Endodermal cell (in vitro differentiated cells): ENCODE measurements at regions not wholly inside any gene's neighbourhood (a gene's known extent, or its start where the extent isn't known, plus 50 kb on each side); places are given as distances from the start of the nearest gene placed in this dataset.

Experiments
- DNase-seq: peaks from one replicate; pipeline ENCODE4 v3.0.0-alpha.2; 2017
- H3K27ac ChIP-seq: 2 replicates; pipeline ENCODE4 v1.5.1; 2013; ENCODE audit warnings: mild to moderate bottlenecking, low read depth, low read length, moderate library complexity
- H3K27me3 ChIP-seq: 2 replicates; pipeline ENCODE4 v1.6.1; 2013; ENCODE audit warnings: mild to moderate bottlenecking, low read length, moderate library complexity; ENCODE audit not compliant: insufficient read depth, control insufficient read depth, poor library complexity, severe bottlenecking
- H3K36me3 ChIP-seq: 2 replicates; pipeline ENCODE4 v1.7.0; 2013; ENCODE audit warnings: mild to moderate bottlenecking, low read length, moderate library complexity; ENCODE audit not compliant: control insufficient read depth, insufficient read depth
- H3K4me1 ChIP-seq: one replicate; pipeline ENCODE4 v1.7.0; 2013; ENCODE audit warnings: low read length; ENCODE audit not compliant: control insufficient read depth, insufficient read depth
- H3K4me3 ChIP-seq: 2 replicates; pipeline ENCODE4 v1.5.1; 2013; ENCODE audit warnings: mild to moderate bottlenecking, low read length, moderate library complexity
- H3K9ac ChIP-seq: 2 replicates; pipeline ENCODE4 v1.6.1; 2013; ENCODE audit warnings: mild to moderate bottlenecking, low read length, moderate library complexity; ENCODE audit not compliant: poor library complexity, severe bottlenecking; ENCODE audit errors: extremely low read depth
- H3K9me3 ChIP-seq: 2 replicates; pipeline ENCODE4 v1.6.1; 2013; ENCODE audit warnings: mild to moderate bottlenecking, low read length, moderate library complexity; ENCODE audit not compliant: control insufficient read depth
- H3K27ac Mint-ChIP-seq: 2 replicates; pipeline ENCODE4 v1.8.0; 2020; ENCODE audit warnings: mixed read lengths
- H3K27me3 Mint-ChIP-seq: 2 replicates; pipeline ENCODE4 v1.8.0; 2021; ENCODE audit warnings: mild to moderate bottlenecking, mixed read lengths; ENCODE audit not compliant: insufficient read depth
- H3K36me3 Mint-ChIP-seq: 2 replicates; pipeline ENCODE4 v1.8.0; 2020; ENCODE audit warnings: low read depth, mixed read lengths
- H3K4me1 Mint-ChIP-seq: 2 replicates; pipeline ENCODE4 v1.8.0; 2020; ENCODE audit warnings: mixed read lengths
- H3K4me3 Mint-ChIP-seq: 2 replicates; pipeline ENCODE4 v1.8.0; 2020; ENCODE audit warnings: mild to moderate bottlenecking, moderate library complexity, mixed read lengths
- H3K9me3 Mint-ChIP-seq: 2 replicates; pipeline ENCODE4 v1.8.0; 2020; ENCODE audit warnings: mild to moderate bottlenecking, mixed read lengths
- WGBS, 2 experiments: methylation state at CpG; one replicate each; pipeline versions ENCODE4 v1.1.5 to v1.1.7; 2013; ENCODE audit warnings: missing lambda C conversion rate in 2 of 2, mixed read lengths in 1 of 2; ENCODE audit not compliant: insufficient coverage in 1 of 2, insufficient read length in 1 of 2; 5-methylcytosine and 5-hydroxymethylcytosine counted together
- TF ChIP-seq, protein P1 (sequence below): fragments of 200-600 bp; sonication (generic); conservative IDR thresholded peaks from 2 replicates; pipeline ENCODE4 v1.5.0; 2021; ENCODE audit warnings: antibody characterized with exemption, mild to moderate bottlenecking

GRCh38 chr7:109694149-109695071, 1124.7 kb downstream of the DNAJB9 start:
- Mint-ChIP-seq H3K36me3 (peaks cover 4% of the 10 kb centered on the region), H3K27me3 (no peaks in the 10 kb centered on the region), H3K9me3 (peaks cover 45% of the 10 kb centered on the region), H3K4me1 (no peaks in the 10 kb centered on the region), H3K27ac (no peak overlapping the region), H3K4me3 (no peak overlapping the region)
- TF ChIP-seq, protein P1, sequence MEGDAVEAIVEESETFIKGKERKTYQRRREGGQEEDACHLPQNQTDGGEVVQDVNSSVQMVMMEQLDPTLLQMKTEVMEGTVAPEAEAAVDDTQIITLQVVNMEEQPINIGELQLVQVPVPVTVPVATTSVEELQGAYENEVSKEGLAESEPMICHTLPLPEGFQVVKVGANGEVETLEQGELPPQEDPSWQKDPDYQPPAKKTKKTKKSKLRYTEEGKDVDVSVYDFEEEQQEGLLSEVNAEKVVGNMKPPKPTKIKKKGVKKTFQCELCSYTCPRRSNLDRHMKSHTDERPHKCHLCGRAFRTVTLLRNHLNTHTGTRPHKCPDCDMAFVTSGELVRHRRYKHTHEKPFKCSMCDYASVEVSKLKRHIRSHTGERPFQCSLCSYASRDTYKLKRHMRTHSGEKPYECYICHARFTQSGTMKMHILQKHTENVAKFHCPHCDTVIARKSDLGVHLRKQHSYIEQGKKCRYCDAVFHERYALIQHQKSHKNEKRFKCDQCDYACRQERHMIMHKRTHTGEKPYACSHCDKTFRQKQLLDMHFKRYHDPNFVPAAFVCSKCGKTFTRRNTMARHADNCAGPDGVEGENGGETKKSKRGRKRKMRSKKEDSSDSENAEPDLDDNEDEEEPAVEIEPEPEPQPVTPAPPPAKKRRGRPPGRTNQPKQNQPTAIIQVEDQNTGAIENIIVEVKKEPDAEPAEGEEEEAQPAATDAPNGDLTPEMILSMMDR: no peak
- 67 to 88% methylated on average over 2 to 3 of the region's 4 CpGs for WGBS, 2 experiments
- Histone ChIP-seq H3K4me3 (peak overlapping the region; percentile 43), H3K36me3 (no peaks in the 10 kb centered on the region), H3K4me1 (no peaks in the 10 kb centered on the region), H3K9me3 (peaks cover 27% of the 10 kb centered on the region), H3K27ac (no peak overlapping the region), H3K9ac (no peak overlapping the region), H3K27me3 (no peaks in the 10 kb centered on the region)
- DNase-seq: no peak

DNA sequence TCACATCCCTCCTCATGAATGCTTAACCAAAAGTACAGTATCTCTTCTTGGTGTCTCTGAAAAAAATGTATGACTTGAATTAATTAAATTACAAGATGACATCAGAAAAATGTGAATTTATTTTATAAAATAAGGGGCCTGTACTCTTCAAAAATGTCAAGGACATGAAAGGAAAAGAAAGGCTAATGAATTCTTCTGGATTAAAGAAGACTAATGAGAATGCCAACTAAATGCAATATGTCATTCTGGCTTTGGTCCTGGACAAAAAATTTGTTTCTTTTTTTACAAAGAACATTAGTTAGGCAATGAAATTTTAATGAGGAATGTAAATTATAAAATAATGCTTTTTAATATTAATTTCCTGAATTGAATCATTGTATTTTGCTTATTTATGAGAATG, 1125.7 kb downstream of the DNAJB9 start:
- Mint-ChIP-seq H3K27me3 (no peaks in the 10 kb centered on the region), H3K9me3 (peaks cover 37% of the 10 kb centered on the region), H3K4me1 (no peaks in the 10 kb centered on the region), H3K27ac (no peak overlapping the region), H3K4me3 (no peak overlapping the region), H3K36me3 (peaks cover 4% of the 10 kb centered on the region)
- no peak overlapping the region for H3K4me3 ChIP-seq
- H3K27me3 ChIP-seq: no peaks in the 10 kb centered on the region
- DNase-seq: no peak
- TF ChIP-seq, protein P1: no peak
- H3K4me1 ChIP-seq: no peaks in the 10 kb centered on the region
- H3K9me3 ChIP-seq: peaks cover 27% of the 10 kb centered on the region
- H3K36me3 ChIP-seq: no peaks in the 10 kb centered on the region
- no peak overlapping the region for H3K9ac ChIP-seq
- no peak overlapping the region for H3K27ac ChIP-seq

DNA sequence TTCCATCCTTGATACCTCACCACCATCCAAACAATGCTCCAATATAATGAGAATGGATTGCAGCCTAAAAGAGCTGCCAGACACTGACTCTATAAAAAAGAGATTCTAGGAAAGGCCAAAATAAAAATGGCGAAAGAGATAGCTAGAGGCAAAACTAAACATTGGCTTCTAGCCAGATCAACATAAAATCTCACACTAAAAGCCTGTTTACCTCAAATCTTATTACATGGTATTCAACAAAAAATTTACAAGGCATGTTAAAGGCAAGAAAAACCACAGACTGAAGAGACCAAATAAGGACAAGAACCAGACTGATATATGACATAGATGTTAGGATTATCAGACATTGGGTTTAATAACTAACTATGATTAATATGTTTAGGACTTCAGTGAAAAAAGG, 1127.0 kb downstream of the DNAJB9 start:
- Histone ChIP-seq H3K9me3 (peaks cover 27% of the 10 kb centered on the region), H3K4me1 (no peaks in the 10 kb centered on the region), H3K36me3 (no peaks in the 10 kb centered on the region), H3K27ac (no peak overlapping the region), H3K27me3 (no peaks in the 10 kb centered on the region), H3K9ac (no peak overlapping the region), H3K4me3 (no peak overlapping the region)
- DNase-seq: no peak
- 100% methylated on average over 1 of the region's 1 CpG; no CpG with 5 or more reads in 1 of the 2 experiments for WGBS, 2 experiments
- Mint-ChIP-seq H3K27me3 (no peaks in the 10 kb centered on the region), H3K9me3 (peaks cover 27% of the 10 kb centered on the region), H3K4me3 (no peak overlapping the region), H3K36me3 (peaks cover 4% of the 10 kb centered on the region), H3K4me1 (no peaks in the 10 kb centered on the region), H3K27ac (no peak overlapping the region)
- TF ChIP-seq, protein P1: no peak
